SK-N-SH (cell line): ENCODE measurements at regions not wholly inside any gene's neighbourhood (a gene's known extent, or its start where the extent isn't known, plus 50 kb on each side); places are given as distances from the start of the nearest gene placed in this dataset.

ENCODE experiments used
- CTCF ChIA-PET: fragments of 300-600, 350-600 bp; formaldehyde crosslinking; extraction: SDS; loops from one replicate; lab custom pipeline; 2021; lab: Yijun Ruan, JAX
- POLR2A ChIA-PET: fragments of 350-600 bp; sonication (Branson Sonifier 250); formaldehyde crosslinking; extraction: SDS; loops from one replicate; lab custom pipeline; 2020; ENCODE audit warnings: antibody characterized with exemption, inconsistent platforms; lab: Yijun Ruan, JAX
- DNase-seq: peaks from one replicate; pipeline ENCODE4 v3.0.0; 2012
- H2AFZ ChIP-seq: fragments of 200-600 bp; sonication (generic); 2 replicates; pipeline ENCODE4 v1.8.1; 2016; ENCODE audit warnings: antibody characterized with exemption, mild to moderate bottlenecking, low read depth
- H3F3A ChIP-seq: fragments of 200-600 bp; sonication (generic); replicated peaks from 2 replicates; pipeline ENCODE3; 2016; ENCODE audit warnings: antibody characterized with exemption, mild to moderate bottlenecking; ENCODE audit not compliant: insufficient read depth
- H3K27ac ChIP-seq, 2 experiments: fragments of 200-500 bp in 1 of 2; fragments of 200-600 bp in 1 of 2; sonication (Bioruptor generic) in 1 of 2; sonication (generic), shearing (Covaris generic) in 1 of 2; 2 replicates each; pipeline versions ENCODE4 v1.5.1 to v1.6.1; 2014 to 2016; ENCODE audit warnings: low read depth in 2 of 2, inconsistent platforms in 1 of 2, low read length in 1 of 2, mild to moderate bottlenecking in 1 of 2, mixed read lengths in 1 of 2
- H3K27me3 ChIP-seq: fragments of 200-600 bp; sonication (generic), shearing (Covaris generic); 2 replicates; pipeline ENCODE4 v1.6.1; 2016; ENCODE audit warnings: mixed run types; ENCODE audit not compliant: insufficient read depth
- H3K36me3 ChIP-seq, 2 experiments: fragments of 200-500 bp in 1 of 2; fragments of 200-600 bp in 1 of 2; sonication (Bioruptor generic) in 1 of 2; sonication (generic) in 1 of 2; replicated peaks in 1 of 2; 2 replicates each; pipeline versions ENCODE3 to v1.5.1; 2014 to 2016; ENCODE audit warnings: low read length in 1 of 2, mild to moderate bottlenecking in 1 of 2; ENCODE audit not compliant: insufficient read depth in 2 of 2, control insufficient read depth in 1 of 2
- H3K4me1 ChIP-seq, 2 experiments: fragments of 200-500 bp in 1 of 2; fragments of 200-600 bp in 1 of 2; sonication (Bioruptor generic) in 1 of 2; sonication (generic), shearing (Covaris generic) in 1 of 2; 2 replicates each; pipeline versions ENCODE4 v1.5.1 to v1.6.1; 2014 to 2016; ENCODE audit warnings: low read depth in 1 of 2, low read length in 1 of 2, mixed run types in 1 of 2; ENCODE audit not compliant: insufficient read depth in 2 of 2, control insufficient read depth in 1 of 2
- H3K4me2 ChIP-seq: fragments of 200-600 bp; sonication (generic), shearing (Covaris generic); 2 replicates; pipeline ENCODE4 v1.6.1; 2017; ENCODE audit warnings: mixed run types
- H3K4me3 ChIP-seq, 2 experiments: fragments of 200-500 bp in 1 of 2; fragments of 200-600 bp in 1 of 2; sonication (Bioruptor generic) in 1 of 2; sonication (generic), shearing (Covaris generic) in 1 of 2; 2 replicates each; pipeline versions ENCODE4 v1.5.1 to v1.8.1; 2014 to 2016; ENCODE audit warnings: low read depth in 2 of 2, inconsistent platforms in 1 of 2, low read length in 1 of 2, mild to moderate bottlenecking in 1 of 2, mixed read lengths in 1 of 2, moderate library complexity in 1 of 2
- H3K79me2 ChIP-seq: fragments of 200-600 bp; sonication (generic); 2 replicates; pipeline ENCODE4 v1.8.1; 2017; ENCODE audit warnings: mild to moderate bottlenecking; ENCODE audit not compliant: insufficient read depth
- H3K9ac ChIP-seq: fragments of 200-600 bp; sonication (generic); 2 replicates; pipeline ENCODE4 v1.6.1; 2017; ENCODE audit warnings: mixed run types
- H3K9me2 ChIP-seq: fragments of 200-600 bp; sonication (generic); 2 replicates; pipeline ENCODE4 v1.6.1; 2017; ENCODE audit warnings: mixed run types
- H3K9me3 ChIP-seq: fragments of 200-600 bp; sonication (generic); 2 replicates; pipeline ENCODE4 v1.6.1; 2017; ENCODE audit warnings: mixed run types, mild to moderate bottlenecking, moderate library complexity
- H4K20me1 ChIP-seq: fragments of 200-600 bp; sonication (generic); 2 replicates; pipeline ENCODE4 v1.6.1; 2017; ENCODE audit warnings: mild to moderate bottlenecking, mixed run types; ENCODE audit not compliant: insufficient read depth
- EP300 ChIP-seq, 2 experiments: IDR thresholded peaks; 2 replicates each; pipeline versions ENCODE4 v1.4.0 to v1.6.1; 2012; ENCODE audit warnings: borderline replicate concordance in 1 of 2, low read depth in 1 of 2, low read length in 1 of 2
- EZH2phosphoT487 ChIP-seq: fragments of 200-600 bp; sonication (generic); IDR thresholded peaks from 2 replicates; pipeline ENCODE4 v1.6.1; 2017; ENCODE audit warnings: low read depth, mixed run types, mild to moderate bottlenecking, antibody characterized with exemption, moderate library complexity, borderline replicate concordance
- FOXM1 ChIP-seq: IDR thresholded peaks from 2 replicates; pipeline ENCODE4 v1.4.0; 2012; ENCODE audit warnings: low read depth, mild to moderate bottlenecking
- MEF2A ChIP-seq: IDR thresholded peaks from 2 replicates; pipeline ENCODE4 v1.4.0; 2012; ENCODE audit warnings: low read depth, borderline replicate concordance
- NRF1 ChIP-seq: IDR thresholded peaks from 2 replicates; pipeline ENCODE4 v1.6.1; 2012; ENCODE audit warnings: low read depth, mild to moderate bottlenecking, low read length
- PBX3 ChIP-seq: IDR thresholded peaks from 2 replicates; pipeline ENCODE4; 2012
- POLR2AphosphoS5 ChIP-seq: IDR thresholded peaks from 2 replicates; pipeline ENCODE4 v1.6.1; 2012; ENCODE audit warnings: low read depth, low read length
- RAD21 ChIP-seq: IDR thresholded peaks from 2 replicates; pipeline ENCODE4 v1.6.1; 2012; ENCODE audit warnings: mild to moderate bottlenecking, low read length
- REST ChIP-seq: IDR thresholded peaks from 2 replicates; pipeline ENCODE4 v1.6.1; 2012; ENCODE audit warnings: mild to moderate bottlenecking, low read depth, low read length, moderate library complexity
- SIN3A ChIP-seq: IDR thresholded peaks from 2 replicates; pipeline ENCODE4 v1.6.1; 2012; ENCODE audit warnings: low read depth, mild to moderate bottlenecking, low read length, moderate library complexity, borderline replicate concordance
- TAF1 ChIP-seq: IDR thresholded peaks from 2 replicates; pipeline ENCODE4 v1.6.1; 2012; ENCODE audit warnings: low read depth, mild to moderate bottlenecking, low read length, moderate library complexity, borderline replicate concordance
- USF2 ChIP-seq: fragments of 150-350 bp; IDR thresholded peaks from 2 replicates; pipeline ENCODE4 v1.6.1; 2017; ENCODE audit warnings: antibody characterized with exemption, low read length, low read depth, borderline replicate concordance
- WGBS: methylation state at CpG from one replicate; pipeline ENCODE4 v1.1.6; 2017; ENCODE audit warnings: low lambda C conversion rate; 5-methylcytosine and 5-hydroxymethylcytosine counted together

GRCh38 chr11:87812571-87813365 is 362.5 kb downstream of the RAB38 start:
- no peaks in the 10 kb centered on the region for H3K9me3 ChIP-seq
- no peaks in the 10 kb centered on the region for H3K4me1 ChIP-seq
- no peak for DNase-seq
- H3K9ac ChIP-seq = no peak overlapping the region
- no peaks in the 10 kb centered on the region for H3K9me2 ChIP-seq
- H3K4me3 ChIP-seq = no peak overlapping the region
- no peak overlapping the region for H3K27ac ChIP-seq
- 36% methylated on average over 10 of the region's 10 CpGs for WGBS
- H3K4me2 ChIP-seq = no peak overlapping the region
- no peak for TF ChIP-seq NRF1
- TF ChIP-seq PBX3 = no peak
- TF ChIP-seq POLR2AphosphoS5 = no peak
- no peak for TF ChIP-seq REST
- TF ChIP-seq USF2 = no peak
- TF ChIP-seq MEF2A = no peak
- TF ChIP-seq SIN3A = no peak
- TF ChIP-seq FOXM1 = no peak
- no peak for TF ChIP-seq TAF1
- no peak for TF ChIP-seq EZH2phosphoT487
- no peak for TF ChIP-seq EP300 (IDR thresholded peaks at IDR 0.05; ENCODE audit: borderline replicate concordance in 1 of 2, low read depth in 1 of 2, low read length in 1 of 2)
- TF ChIP-seq RAD21 = no peak
- no peaks in the 10 kb centered on the region for H3F3A ChIP-seq
- H3K36me3 ChIP-seq = no peaks in the 10 kb centered on the region
- CTCF ChIA-PET = no interaction called here
- H3K27me3 ChIP-seq = no peaks in the 10 kb centered on the region
- POLR2A ChIA-PET = no interaction called here
- H3K79me2 ChIP-seq = no peaks in the 10 kb centered on the region
- no peaks in the 10 kb centered on the region for H4K20me1 ChIP-seq
- no peak overlapping the region for H2AFZ ChIP-seq
